ENCODE measurements at regions not wholly inside any gene's neighbourhood (a gene's known extent, or its start where the extent isn't known, plus 50 kb on each side); places are given as distances from the start of the nearest gene placed in this dataset.

GRCh38 chr15:46556559-46557379 is 921.9 kb downstream of the SQOR start:
- Histone ChIP-seq H3K4me3 (no peak overlapping the region), H3K9me3 (no peaks in the 10 kb centered on the region), H3K27ac (no peak overlapping the region), H3K27me3 (no peaks in the 10 kb centered on the region), H3K4me1 (no peaks in the 10 kb centered on the region), H3K36me3 (no peaks in the 10 kb centered on the region)
- intact Hi-C loops (cut with DNase I; ENCODE audit: low total_unique reads), result no loop called here
- DNase-seq, result no peak
- TF ChIP-seq, protein P1, sequence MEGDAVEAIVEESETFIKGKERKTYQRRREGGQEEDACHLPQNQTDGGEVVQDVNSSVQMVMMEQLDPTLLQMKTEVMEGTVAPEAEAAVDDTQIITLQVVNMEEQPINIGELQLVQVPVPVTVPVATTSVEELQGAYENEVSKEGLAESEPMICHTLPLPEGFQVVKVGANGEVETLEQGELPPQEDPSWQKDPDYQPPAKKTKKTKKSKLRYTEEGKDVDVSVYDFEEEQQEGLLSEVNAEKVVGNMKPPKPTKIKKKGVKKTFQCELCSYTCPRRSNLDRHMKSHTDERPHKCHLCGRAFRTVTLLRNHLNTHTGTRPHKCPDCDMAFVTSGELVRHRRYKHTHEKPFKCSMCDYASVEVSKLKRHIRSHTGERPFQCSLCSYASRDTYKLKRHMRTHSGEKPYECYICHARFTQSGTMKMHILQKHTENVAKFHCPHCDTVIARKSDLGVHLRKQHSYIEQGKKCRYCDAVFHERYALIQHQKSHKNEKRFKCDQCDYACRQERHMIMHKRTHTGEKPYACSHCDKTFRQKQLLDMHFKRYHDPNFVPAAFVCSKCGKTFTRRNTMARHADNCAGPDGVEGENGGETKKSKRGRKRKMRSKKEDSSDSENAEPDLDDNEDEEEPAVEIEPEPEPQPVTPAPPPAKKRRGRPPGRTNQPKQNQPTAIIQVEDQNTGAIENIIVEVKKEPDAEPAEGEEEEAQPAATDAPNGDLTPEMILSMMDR (IDR thresholded peaks at IDR 0.05), result no peak
- no peak for TF ChIP-seq POLR2A (IDR thresholded peaks at IDR 0.05)

DNA sequence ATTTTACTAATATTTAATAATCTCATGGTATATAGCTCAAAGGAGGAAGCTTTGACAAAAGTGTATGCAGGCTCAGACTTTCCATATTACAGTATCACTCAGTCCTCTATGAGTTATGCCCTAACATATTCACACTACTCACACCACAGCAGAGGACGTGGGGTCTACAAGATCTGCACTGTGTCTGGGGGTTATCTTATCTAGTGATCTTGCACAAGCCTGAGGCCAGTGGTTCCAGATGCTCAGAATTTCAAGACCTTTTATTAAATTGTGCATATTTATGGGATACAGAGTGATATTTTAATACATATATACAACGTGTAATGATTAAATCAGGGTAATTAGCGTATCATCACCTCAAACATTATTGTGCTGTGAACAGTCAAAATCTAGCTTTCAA is 933.1 kb downstream of the SQOR start:
- Histone ChIP-seq H3K9me3 (no peaks in the 10 kb centered on the region), H3K36me3 (no peaks in the 10 kb centered on the region), H3K4me1 (no peaks in the 10 kb centered on the region), H3K27me3 (no peaks in the 10 kb centered on the region), H3K27ac (no peak overlapping the region), H3K4me3 (no peak overlapping the region)
- TF ChIP-seq, protein P1 (IDR thresholded peaks at IDR 0.05), result no peak
- TF ChIP-seq POLR2A (IDR thresholded peaks at IDR 0.05), result no peak
- intact Hi-C loops (cut with DNase I; ENCODE audit: low total_unique reads), result no loop called here
- DNase-seq, result no peak

DNA sequence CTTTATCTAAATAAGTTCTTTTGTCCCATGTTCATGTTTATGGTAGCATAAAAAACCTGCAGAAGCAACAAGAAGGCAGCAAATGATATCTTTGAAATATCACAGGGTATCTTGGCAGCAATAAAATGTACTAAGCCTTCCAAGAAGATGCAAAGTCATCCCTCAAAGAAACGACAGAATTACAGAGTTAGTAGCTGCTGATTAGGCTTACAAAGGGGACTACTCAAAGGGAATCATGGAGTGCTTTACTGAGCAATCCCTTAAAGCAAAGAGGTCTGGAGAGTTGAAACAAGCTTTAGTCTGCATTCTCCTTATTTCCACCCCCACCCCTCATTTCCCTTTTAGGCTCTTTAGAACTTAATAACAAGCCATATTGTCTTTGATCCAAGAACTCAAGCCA is 935.0 kb downstream of the SQOR start:
- Histone ChIP-seq H3K27me3 (no peaks in the 10 kb centered on the region), H3K4me1 (no peaks in the 10 kb centered on the region), H3K27ac (no peak overlapping the region), H3K9me3 (no peaks in the 10 kb centered on the region), H3K4me3 (no peak overlapping the region), H3K36me3 (no peaks in the 10 kb centered on the region)
- TF ChIP-seq POLR2A (IDR thresholded peaks at IDR 0.05), result no peak
- TF ChIP-seq, protein P1 (IDR thresholded peaks at IDR 0.05), result no peak
- DNase-seq, result no peak
- intact Hi-C loops (cut with DNase I; ENCODE audit: low total_unique reads), result no loop called here

DNA sequence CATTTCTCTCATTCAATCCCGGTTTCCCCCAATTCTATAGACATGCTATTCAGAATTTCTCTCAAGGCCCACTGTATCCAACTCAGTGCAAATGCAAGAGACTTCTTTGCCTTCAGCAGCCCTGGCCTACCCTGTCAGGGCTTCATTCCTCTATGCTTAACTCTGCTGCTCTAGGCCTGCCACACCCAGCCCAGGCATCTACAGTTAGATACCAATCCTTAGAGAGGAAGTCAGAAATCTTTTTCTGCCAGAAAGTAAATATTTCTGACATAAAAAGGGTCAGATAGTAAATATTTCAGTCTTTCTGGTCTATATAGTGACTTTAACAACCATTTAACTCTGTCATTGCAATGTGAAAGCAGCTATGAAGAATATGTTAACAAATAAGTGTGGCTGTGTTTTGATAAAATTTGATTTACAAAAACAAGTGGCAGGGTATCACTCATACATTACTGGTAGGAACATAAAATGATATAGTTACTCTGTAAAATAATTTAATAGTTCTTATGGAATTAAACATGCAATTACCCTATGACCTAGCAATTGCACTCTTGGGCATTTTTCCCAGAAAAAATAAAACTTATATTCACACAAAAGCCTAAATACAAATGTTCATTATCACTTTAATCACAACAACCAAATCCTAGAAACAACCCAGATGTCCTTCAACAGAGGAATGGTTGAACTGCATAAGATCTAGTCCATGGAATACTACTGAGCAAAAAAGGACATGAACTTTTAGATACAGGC is 942.0 kb downstream of the SQOR start:
- no peaks in the 10 kb centered on the region for H3K27me3 ChIP-seq
- TF ChIP-seq, protein P1 (IDR thresholded peaks at IDR 0.05), result no peak
- DNase-seq, result no peak
- no peaks in the 10 kb centered on the region for H3K36me3 ChIP-seq
- no peak overlapping the region for H3K27ac ChIP-seq
- no peaks in the 10 kb centered on the region for H3K4me1 ChIP-seq
- no peaks in the 10 kb centered on the region for H3K9me3 ChIP-seq
- intact Hi-C loops (cut with DNase I; ENCODE audit: low total_unique reads), result no loop called here
- H3K4me3 ChIP-seq, result no peak overlapping the region

DNA sequence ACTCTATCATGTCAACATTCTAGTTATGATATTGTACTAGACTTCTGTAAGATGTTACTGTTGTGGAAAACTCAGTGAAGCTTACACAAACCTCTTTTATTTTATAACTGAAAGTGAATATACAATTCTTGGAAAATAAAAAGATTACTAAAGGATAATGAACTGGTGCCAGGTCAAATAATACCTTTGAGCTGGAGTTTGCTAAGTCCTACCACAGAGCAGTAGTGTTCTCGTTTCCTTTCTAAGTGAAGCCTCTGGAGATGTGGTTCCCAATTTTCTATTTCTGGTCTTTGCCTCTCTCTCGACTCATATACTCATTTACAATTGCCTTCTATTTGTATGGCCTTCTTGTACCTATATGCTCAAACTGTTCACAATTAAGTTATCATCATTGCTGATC is 942.9 kb downstream of the SQOR start:
- no peak for DNase-seq
- Histone ChIP-seq H3K27ac (no peak overlapping the region), H3K4me3 (no peak overlapping the region), H3K27me3 (no peaks in the 10 kb centered on the region), H3K4me1 (no peaks in the 10 kb centered on the region), H3K9me3 (no peaks in the 10 kb centered on the region), H3K36me3 (no peaks in the 10 kb centered on the region)
- intact Hi-C loops (cut with DNase I; ENCODE audit: low total_unique reads), result no loop called here
- TF ChIP-seq, protein P1 (IDR thresholded peaks at IDR 0.05), result no peak
- TF ChIP-seq POLR2A (IDR thresholded peaks at IDR 0.05), result no peak

Data from uterus (tissue), 3 donors.